HL-60 (cell line): ENCODE measurements at regions not wholly inside any gene's neighbourhood (a gene's known extent, or its start where the extent isn't known, plus 50 kb on each side); places are given as distances from the start of the nearest gene placed in this dataset.
"Not testable (repeated sequence)": the region's sequence is repeated elsewhere in the genome, so short reads cannot be mapped to it uniquely, and the experiment has no call there.

ENCODE experiments used
- DNase-seq, 2 experiments: peaks; one replicate each; pipeline ENCODE4 v3.0.0-alpha.2; 2010 to 2020; ENCODE audit warnings: low read depth in 1 of 2, low spot score in 1 of 2
- H3K27ac ChIP-seq: fragments of 250-450 bp; sonication (Bioruptor Pico); replicated peaks from 2 replicates; pipeline ENCODE4 v1.5.1; 2020; ENCODE audit warnings: mild to moderate bottlenecking, moderate library complexity
- H3K27me3 ChIP-seq: fragments of 250-450 bp; sonication (Bioruptor Pico); 2 replicates; pipeline ENCODE4 v1.5.1; 2021; ENCODE audit warnings: mild to moderate bottlenecking, moderate library complexity; ENCODE audit not compliant: insufficient read depth, poor library complexity, severe bottlenecking
- H3K4me3 ChIP-seq: replicated peaks from 2 replicates; pipeline ENCODE4 v1.5.1; 2011; ENCODE audit warnings: mild to moderate bottlenecking, control low read depth, low read length; ENCODE audit not compliant: insufficient read depth
- GABPA ChIP-seq: IDR thresholded peaks from 2 replicates; pipeline ENCODE4 v1.6.1; 2012; ENCODE audit warnings: low read depth
- POLR2AphosphoS5 ChIP-seq: IDR thresholded peaks from 2 replicates; pipeline ENCODE4 v1.6.1; 2012; ENCODE audit warnings: low read depth
- SPI1 ChIP-seq: IDR thresholded peaks from 2 replicates; pipeline ENCODE4 v1.6.1; 2012; ENCODE audit warnings: low read depth, mild to moderate bottlenecking, borderline replicate concordance
- TF ChIP-seq, protein P1 (sequence below): IDR thresholded peaks from one replicate; pipeline ENCODE4 v1.5.1; 2011; ENCODE audit warnings: low read length, control low read depth, inconsistent platforms; ENCODE audit not compliant: insufficient read depth
- TF ChIP-seq, protein P2 (sequence below): IDR thresholded peaks from 2 replicates; pipeline ENCODE4 v1.6.1; 2012; ENCODE audit warnings: low read depth; ENCODE audit not compliant: insufficient replicate concordance

DNA sequence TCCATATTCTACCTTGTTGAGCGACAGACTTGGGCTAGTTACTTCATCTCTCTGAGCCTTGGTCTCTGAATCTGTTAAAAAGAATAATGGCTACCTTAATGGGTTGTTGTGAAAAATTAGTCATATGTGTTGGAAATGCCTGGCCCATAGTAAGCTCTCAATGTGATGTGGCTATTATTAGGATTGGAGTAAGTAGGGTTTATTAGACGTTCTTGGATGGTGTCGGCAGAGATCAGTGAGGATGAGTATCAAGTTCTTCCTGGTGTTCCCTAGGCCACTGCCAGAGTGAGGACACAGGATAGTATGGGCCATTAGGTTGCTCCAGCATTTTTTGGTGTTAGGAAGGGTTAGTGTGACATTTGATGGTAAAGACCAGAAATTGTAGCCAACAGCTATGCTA is 121.1 kb upstream of the DUSP10 start:
- Histone ChIP-seq H3K4me3 (no peak overlapping the region), H3K27ac (no peak overlapping the region), H3K27me3 (no peaks in the 10 kb centered on the region)
- TF ChIP-seq, protein P1, sequence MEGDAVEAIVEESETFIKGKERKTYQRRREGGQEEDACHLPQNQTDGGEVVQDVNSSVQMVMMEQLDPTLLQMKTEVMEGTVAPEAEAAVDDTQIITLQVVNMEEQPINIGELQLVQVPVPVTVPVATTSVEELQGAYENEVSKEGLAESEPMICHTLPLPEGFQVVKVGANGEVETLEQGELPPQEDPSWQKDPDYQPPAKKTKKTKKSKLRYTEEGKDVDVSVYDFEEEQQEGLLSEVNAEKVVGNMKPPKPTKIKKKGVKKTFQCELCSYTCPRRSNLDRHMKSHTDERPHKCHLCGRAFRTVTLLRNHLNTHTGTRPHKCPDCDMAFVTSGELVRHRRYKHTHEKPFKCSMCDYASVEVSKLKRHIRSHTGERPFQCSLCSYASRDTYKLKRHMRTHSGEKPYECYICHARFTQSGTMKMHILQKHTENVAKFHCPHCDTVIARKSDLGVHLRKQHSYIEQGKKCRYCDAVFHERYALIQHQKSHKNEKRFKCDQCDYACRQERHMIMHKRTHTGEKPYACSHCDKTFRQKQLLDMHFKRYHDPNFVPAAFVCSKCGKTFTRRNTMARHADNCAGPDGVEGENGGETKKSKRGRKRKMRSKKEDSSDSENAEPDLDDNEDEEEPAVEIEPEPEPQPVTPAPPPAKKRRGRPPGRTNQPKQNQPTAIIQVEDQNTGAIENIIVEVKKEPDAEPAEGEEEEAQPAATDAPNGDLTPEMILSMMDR, result no peak
- no peak for TF ChIP-seq GABPA
- no peak for TF ChIP-seq POLR2AphosphoS5
- TF ChIP-seq, protein P2, sequence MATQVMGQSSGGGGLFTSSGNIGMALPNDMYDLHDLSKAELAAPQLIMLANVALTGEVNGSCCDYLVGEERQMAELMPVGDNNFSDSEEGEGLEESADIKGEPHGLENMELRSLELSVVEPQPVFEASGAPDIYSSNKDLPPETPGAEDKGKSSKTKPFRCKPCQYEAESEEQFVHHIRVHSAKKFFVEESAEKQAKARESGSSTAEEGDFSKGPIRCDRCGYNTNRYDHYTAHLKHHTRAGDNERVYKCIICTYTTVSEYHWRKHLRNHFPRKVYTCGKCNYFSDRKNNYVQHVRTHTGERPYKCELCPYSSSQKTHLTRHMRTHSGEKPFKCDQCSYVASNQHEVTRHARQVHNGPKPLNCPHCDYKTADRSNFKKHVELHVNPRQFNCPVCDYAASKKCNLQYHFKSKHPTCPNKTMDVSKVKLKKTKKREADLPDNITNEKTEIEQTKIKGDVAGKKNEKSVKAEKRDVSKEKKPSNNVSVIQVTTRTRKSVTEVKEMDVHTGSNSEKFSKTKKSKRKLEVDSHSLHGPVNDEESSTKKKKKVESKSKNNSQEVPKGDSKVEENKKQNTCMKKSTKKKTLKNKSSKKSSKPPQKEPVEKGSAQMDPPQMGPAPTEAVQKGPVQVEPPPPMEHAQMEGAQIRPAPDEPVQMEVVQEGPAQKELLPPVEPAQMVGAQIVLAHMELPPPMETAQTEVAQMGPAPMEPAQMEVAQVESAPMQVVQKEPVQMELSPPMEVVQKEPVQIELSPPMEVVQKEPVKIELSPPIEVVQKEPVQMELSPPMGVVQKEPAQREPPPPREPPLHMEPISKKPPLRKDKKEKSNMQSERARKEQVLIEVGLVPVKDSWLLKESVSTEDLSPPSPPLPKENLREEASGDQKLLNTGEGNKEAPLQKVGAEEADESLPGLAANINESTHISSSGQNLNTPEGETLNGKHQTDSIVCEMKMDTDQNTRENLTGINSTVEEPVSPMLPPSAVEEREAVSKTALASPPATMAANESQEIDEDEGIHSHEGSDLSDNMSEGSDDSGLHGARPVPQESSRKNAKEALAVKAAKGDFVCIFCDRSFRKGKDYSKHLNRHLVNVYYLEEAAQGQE, result no peak
- no peak for TF ChIP-seq SPI1
- no peak for DNase-seq

DNA sequence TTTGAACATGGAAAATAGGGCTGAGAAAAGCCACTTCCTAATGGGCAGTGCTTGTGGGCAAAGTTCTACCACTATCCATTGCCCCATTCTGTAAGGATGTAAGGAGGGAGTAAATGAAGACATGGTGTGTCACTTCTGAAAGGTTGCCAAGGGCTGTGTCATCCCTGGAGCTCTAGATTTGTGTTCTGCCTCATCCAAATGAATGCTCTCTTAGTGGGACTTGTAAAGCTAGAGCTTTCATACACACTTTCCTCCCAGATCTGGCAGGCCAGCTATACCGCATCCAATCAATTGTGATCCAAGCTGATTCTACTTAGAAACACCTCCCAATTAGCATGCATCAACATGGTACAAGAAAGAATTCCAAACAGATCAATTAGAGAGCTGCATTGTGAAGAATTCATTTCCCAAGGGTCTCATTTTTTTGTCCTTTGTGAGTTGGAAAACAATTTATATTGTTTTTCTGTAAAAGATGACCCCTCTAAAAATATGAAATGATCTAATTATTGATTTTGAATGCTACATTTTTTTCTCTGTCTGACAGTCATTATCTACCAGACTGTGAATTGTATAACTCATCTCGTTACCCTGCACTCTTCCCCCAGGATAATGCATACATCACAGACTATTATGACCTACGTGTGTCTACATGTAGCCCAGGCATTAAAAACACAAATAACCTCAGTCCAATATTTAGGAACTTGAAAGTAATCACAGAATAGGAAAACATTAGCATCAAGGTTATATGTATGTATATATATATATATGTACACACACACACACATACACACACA is 117.1 kb upstream of the DUSP10 start:
- Histone ChIP-seq H3K27me3 (no peaks in the 10 kb centered on the region), H3K27ac (no peak overlapping the region), H3K4me3 (no peak overlapping the region)
- no peak for DNase-seq
- no peak for TF ChIP-seq POLR2AphosphoS5
- TF ChIP-seq, protein P1, result no peak

DNA sequence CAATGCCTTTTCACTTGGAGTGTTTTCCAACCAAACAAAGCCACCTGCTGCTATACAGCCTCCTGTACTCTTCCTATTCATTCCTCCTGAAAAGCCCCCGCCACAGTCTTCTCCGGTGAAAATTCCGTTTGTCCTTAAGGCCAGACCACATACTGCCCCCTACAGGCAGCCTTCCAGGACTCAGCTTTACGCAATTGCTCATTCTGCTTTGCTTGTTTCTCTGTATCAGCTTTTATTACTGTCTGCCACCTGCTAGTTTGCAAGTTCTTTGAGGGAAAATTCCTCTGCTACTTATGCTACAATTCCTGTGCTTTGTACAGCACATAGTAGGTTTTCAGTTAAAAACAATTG is 115.2 kb upstream of the DUSP10 start:
- H3K4me3 ChIP-seq, H3K27me3 ChIP-seq, DNase-seq, H3K27ac ChIP-seq: not testable (repeated sequence)

DNA sequence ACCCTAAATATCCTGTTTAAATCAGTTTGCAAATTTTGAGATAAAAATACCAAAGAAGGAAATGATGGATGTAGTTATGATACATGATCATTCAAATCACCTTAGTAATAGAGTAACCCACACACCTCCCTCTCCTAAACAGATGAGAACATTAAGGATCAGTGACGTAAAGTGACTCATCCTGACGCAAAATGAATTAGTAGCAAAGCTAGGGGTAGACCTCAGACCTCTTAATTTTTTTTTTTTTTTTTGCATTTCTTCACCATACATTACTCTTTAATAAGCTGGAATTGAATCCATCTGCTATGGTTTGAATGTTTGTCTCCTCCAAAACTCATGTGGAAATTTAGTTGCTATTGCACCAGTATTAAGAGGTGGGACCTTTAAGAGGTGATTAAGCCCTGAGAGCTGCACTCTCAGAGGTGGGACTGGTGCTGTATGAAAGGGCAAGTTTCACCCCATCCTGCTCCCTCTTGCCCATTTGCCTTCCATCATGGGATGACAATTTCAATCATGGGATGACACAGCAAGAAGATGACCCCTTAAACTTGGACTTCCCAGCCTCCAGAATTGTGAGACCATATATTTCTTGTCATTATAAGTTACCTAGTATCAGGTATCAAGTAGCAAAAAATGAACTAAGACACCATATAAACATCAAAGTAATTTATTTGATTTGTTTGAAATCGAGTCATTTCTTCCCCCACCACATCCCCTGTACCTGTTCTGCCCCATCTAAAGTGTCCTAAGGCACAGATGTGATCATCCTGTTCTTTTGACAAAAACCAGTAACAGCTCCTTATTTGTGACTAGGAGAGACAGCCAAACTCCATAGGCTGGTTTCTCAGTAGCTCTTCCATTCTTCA is 114.6 kb upstream of the DUSP10 start:
- no peak overlapping the region for H3K27ac ChIP-seq
- H3K27me3 ChIP-seq, result no peaks in the 10 kb centered on the region
- H3K4me3 ChIP-seq, result no peak overlapping the region
- TF ChIP-seq, protein P1, result no peak
- TF ChIP-seq GABPA, result no peak
- no peak for TF ChIP-seq SPI1
- TF ChIP-seq, protein P2, result no peak
- TF ChIP-seq POLR2AphosphoS5, result no peak
- DNase-seq, result no peak
